ENCODE measurements at regions not wholly inside any gene's neighbourhood (a gene's known extent, or its start where the extent isn't known, plus 50 kb on each side); places are given as distances from the start of the nearest gene placed in this dataset.

DNA sequence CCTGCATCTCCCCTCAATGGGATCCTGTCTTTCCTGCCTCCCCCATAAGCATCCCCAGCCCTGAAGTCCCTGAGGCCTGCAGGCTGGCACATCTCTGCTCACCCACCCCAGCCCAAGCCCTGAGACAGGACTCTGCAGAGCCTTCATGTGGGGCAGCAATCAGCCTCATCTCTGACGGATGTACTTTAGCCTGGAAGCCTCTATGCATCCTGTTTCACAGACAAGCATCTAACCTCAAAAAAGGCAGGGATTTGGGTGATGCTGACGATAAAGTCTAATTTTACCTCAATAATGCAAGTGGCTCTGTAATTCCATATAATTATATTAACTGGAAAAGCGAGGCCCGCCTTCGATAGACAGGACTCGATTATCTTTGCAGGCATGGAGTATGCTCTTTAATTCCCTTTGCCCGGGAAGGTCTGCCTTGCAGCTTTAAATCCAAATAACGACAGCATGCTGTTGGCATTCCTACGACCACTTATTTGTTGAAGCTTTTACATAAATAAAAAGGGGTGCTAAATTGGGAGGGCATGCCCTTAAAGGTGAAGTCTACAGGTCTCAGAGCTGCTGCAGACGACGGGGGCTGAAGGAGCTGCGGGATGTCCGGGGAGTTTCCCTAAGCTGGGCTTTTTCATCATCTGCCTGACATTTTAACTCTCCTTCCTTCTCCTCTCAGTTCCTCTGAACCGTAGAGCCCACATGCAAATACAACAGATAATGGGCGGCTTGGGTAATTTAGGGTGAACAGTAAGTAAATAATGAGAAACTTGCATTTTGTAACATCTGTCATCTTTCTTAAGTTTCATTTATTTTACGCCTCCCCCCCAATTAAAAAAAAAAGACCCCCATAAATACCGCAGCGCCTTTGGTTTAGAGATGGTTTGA is 211.5 kb downstream of the URI1 start:
- Histone ChIP-seq H3K4me3 (no peak overlapping the region), H2AFZ (no peak overlapping the region), H3K79me2 (no peaks in the 10 kb centered on the region), H3K9me3 (ENCODE audit: low read depth) (no peaks in the 10 kb centered on the region), H3K27ac (no peak overlapping the region), H4K20me1 (ENCODE audit: insufficient read depth, poor library complexity, severe bottlenecking) (no peaks in the 10 kb centered on the region), H3K4me2 (no peak overlapping the region), H3K9me2 (replicated peaks; ENCODE audit: insufficient read depth) (no peaks in the 10 kb centered on the region), H3K4me1 (ENCODE audit: insufficient read depth) (no peaks in the 10 kb centered on the region), H3K36me3 (replicated peaks; ENCODE audit: insufficient read depth, low read depth) (no peaks in the 10 kb centered on the region), H3K27me3 (no peaks in the 10 kb centered on the region)
- TF ChIP-seq, protein P1, sequence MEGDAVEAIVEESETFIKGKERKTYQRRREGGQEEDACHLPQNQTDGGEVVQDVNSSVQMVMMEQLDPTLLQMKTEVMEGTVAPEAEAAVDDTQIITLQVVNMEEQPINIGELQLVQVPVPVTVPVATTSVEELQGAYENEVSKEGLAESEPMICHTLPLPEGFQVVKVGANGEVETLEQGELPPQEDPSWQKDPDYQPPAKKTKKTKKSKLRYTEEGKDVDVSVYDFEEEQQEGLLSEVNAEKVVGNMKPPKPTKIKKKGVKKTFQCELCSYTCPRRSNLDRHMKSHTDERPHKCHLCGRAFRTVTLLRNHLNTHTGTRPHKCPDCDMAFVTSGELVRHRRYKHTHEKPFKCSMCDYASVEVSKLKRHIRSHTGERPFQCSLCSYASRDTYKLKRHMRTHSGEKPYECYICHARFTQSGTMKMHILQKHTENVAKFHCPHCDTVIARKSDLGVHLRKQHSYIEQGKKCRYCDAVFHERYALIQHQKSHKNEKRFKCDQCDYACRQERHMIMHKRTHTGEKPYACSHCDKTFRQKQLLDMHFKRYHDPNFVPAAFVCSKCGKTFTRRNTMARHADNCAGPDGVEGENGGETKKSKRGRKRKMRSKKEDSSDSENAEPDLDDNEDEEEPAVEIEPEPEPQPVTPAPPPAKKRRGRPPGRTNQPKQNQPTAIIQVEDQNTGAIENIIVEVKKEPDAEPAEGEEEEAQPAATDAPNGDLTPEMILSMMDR (IDR thresholded peaks at IDR 0.05; ENCODE audit: poor library complexity): no peak
- no peak for TF ChIP-seq EZH2phosphoT487 (IDR thresholded peaks at IDR 0.05; ENCODE audit: low read depth, severe bottlenecking, unreplicated experiment)
- TF ChIP-seq EZH2 (IDR thresholded peaks at IDR 0.05; ENCODE audit: borderline replicate concordance): no peak
- WGBS (ENCODE audit: low lambda C conversion rate, missing lambda C conversion rate): 61% methylated on average over 18 of the region's 18 CpGs
- no peak for DNase-seq (ENCODE audit: low spot score)

DNA sequence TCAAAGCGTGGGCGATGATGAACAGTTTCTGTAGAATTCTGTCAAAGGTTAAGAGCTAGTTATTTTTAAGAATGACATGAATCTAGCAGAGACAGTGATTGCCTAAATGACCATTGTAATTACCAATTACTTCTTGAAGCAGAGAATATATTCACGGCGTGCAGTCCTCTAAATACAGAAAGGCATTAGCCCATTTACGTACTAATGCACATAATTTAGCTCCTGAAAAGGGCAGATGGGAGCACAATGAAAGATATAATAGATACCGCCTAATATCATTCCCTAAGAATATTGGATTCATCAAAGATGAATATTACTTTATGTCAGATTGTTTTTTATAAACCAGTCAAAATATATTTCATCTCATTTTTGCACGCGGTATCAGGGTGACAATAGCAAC is 212.4 kb downstream of the URI1 start:
- 92% methylated on average over 8 of the region's 8 CpGs for WGBS (ENCODE audit: low lambda C conversion rate, missing lambda C conversion rate)
- Histone ChIP-seq H4K20me1 (ENCODE audit: insufficient read depth, poor library complexity, severe bottlenecking) (no peaks in the 10 kb centered on the region), H3K27ac (no peak overlapping the region), H3K27me3 (no peaks in the 10 kb centered on the region), H3K4me1 (ENCODE audit: insufficient read depth) (no peaks in the 10 kb centered on the region), H3K79me2 (no peaks in the 10 kb centered on the region), H3K36me3 (replicated peaks; ENCODE audit: insufficient read depth, low read depth) (no peaks in the 10 kb centered on the region), H3K9me3 (ENCODE audit: low read depth) (no peaks in the 10 kb centered on the region), H3K4me2 (no peak overlapping the region), H2AFZ (no peak overlapping the region), H3K4me3 (no peak overlapping the region), H3K9me2 (replicated peaks; ENCODE audit: insufficient read depth) (no peaks in the 10 kb centered on the region)
- TF ChIP-seq EZH2 (IDR thresholded peaks at IDR 0.05; ENCODE audit: borderline replicate concordance): no peak
- TF ChIP-seq, protein P1 (IDR thresholded peaks at IDR 0.05; ENCODE audit: poor library complexity): no peak
- TF ChIP-seq EZH2phosphoT487 (IDR thresholded peaks at IDR 0.05; ENCODE audit: low read depth, severe bottlenecking, unreplicated experiment): no peak
- no peak for DNase-seq (ENCODE audit: low spot score)

DNA sequence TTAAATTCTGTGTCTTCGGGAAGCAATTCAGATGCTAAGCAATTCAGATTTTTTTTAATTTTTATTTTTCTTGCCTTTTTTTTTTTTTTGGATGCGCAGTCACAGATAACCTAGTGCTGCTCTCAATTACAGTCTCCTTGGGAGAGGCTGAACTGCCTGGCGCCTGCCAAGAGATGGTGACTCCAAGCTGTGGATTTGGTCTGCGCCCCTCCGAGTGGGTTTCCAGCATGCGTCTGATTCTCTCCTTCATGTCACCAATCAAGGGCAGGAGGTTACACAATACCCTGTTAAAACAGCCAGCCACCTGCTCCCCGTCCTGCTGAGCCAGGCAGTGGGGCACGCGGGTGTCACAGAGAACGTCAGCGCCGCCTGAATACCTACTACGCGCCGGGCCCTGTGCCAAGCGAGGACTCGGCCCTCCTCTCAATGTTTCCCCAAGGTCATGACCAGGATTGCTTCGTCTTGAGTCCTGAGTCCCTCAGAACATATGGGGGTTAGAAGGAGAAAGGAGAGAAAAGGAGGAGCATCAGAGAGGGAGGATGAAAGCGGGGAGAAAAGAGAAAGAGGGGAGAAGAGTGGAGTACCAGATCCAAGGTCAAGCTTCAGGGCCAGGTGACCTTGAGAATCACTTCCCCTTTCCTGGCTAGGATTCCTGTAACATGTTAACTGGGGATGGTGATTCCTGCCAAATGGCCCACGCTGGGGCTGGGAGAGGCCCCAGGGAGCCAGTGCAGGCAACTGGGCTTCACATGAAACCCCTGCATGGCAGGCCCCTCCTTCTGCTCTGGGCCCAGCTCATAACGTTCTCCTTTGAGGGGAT is 213.6 kb downstream of the URI1 start:
- 87% methylated on average over 21 of the region's 21 CpGs for WGBS (ENCODE audit: low lambda C conversion rate, missing lambda C conversion rate)

More for the DNA sequence above, 213.6 kb downstream of the URI1 start:
- DNase-seq (ENCODE audit: low spot score): no peak
- no peak for TF ChIP-seq EZH2phosphoT487 (IDR thresholded peaks at IDR 0.05; ENCODE audit: low read depth, severe bottlenecking, unreplicated experiment)
- no peak for TF ChIP-seq EZH2 (IDR thresholded peaks at IDR 0.05; ENCODE audit: borderline replicate concordance)
- TF ChIP-seq, protein P1 (IDR thresholded peaks at IDR 0.05; ENCODE audit: poor library complexity): no peak
- no peak overlapping the region for H3K4me2 ChIP-seq
- H3K4me3 ChIP-seq: no peak overlapping the region
- no peak overlapping the region for H2AFZ ChIP-seq
- H3K27me3 ChIP-seq: no peaks in the 10 kb centered on the region
- H3K27ac ChIP-seq: no peak overlapping the region
- no peaks in the 10 kb centered on the region for H3K79me2 ChIP-seq
- no peaks in the 10 kb centered on the region for H3K4me1 ChIP-seq (ENCODE audit: insufficient read depth)
- no peaks in the 10 kb centered on the region for H4K20me1 ChIP-seq (ENCODE audit: insufficient read depth, poor library complexity, severe bottlenecking)
- H3K36me3 ChIP-seq (replicated peaks; ENCODE audit: insufficient read depth, low read depth): no peaks in the 10 kb centered on the region
- H3K9me3 ChIP-seq (ENCODE audit: low read depth): no peaks in the 10 kb centered on the region
- no peaks in the 10 kb centered on the region for H3K9me2 ChIP-seq (replicated peaks; ENCODE audit: insufficient read depth)
